GM20431 (cell line): ENCODE measurements at regions not wholly inside any gene's neighbourhood (a gene's known extent, or its start where the extent isn't known, plus 50 kb on each side); places are given as distances from the start of the nearest gene placed in this dataset.

Source experiments
- in situ Hi-C: fragments of 300-500 bp; cut with MseI, MboI; formaldehyde crosslinking; loops from one replicate; pipeline ENCODE4 v1.15.0; 2020; ENCODE audit warnings: low sequenced_read_pairs; ENCODE audit not compliant: unreplicated experiment

DNA sequence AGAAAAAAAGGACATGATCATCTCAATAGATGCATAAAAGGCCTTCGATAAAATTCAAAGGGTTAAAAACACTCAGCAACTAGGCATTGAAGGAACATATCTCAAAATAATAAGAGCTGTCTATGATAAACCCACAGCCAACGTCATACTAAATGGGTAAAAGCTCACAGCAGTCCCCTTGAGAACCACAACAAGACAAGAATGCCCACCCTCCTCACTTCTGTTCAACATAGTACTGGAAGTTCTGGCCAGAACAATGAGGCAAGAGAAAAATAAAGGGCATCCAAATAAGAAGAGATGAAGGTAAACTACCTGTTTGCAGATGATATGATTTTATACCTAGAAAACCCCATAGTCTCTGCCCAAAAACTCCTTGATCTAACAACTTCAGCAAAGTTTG lies 619.7 kb upstream of the LMCD1 start:
- in situ Hi-C loops: no loop called here

DNA sequence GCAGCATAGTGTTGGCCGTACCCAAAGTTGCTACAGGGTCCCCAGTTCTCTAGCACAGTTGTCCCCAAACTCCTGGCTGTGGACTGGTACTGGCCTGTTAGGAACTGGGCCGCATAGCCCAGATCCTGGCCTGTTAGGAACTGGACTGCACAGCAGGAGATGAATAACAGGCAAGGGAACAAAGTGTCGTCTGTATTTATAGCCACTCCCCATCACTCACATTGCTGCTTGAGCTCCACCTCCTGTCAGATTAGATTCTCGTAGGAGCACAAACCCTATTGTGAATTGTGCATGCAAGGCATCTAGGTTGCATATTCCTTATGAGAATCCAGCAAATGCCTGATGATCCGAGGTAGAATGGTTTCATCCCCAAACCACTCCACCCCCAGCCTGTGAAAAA lies 604.0 kb upstream of the LMCD1 start:
- in situ Hi-C loops: no loop called here

- in situ Hi-C loops: no loop called here
Observed at GRCh38 chr3:7913283-7913682, 588.3 kb upstream of the LMCD1 start.

GRCh38 chr3:7915356-7915755 lies 586.3 kb upstream of the LMCD1 start:
- in situ Hi-C loops: no loop called here

- in situ Hi-C loops: no loop called here
Observed at GRCh38 chr3:7917443-7918151, 584.0 kb upstream of the LMCD1 start.

- in situ Hi-C loops: no loop called here
Observed at GRCh38 chr3:7920211-7920610, 581.4 kb upstream of the LMCD1 start.

DNA sequence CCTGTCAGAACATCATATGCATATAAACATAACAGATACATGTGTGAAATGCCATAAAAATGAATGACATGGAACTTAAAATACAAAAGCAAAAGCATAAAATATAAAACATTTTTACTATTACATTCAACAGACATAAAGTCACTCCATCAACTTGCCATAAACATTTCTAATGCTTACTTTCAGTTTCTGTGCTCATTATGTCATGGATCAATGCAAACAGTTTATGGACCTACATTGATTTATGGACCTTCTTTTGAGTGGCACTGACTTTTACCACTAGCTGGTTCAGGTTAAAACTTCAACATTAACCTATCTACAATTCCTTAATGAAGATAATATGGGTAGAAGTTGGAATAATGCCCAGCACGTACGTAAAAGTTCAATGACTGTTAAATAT lies 577.4 kb upstream of the LMCD1 start:
- in situ Hi-C loops: no loop called here

DNA sequence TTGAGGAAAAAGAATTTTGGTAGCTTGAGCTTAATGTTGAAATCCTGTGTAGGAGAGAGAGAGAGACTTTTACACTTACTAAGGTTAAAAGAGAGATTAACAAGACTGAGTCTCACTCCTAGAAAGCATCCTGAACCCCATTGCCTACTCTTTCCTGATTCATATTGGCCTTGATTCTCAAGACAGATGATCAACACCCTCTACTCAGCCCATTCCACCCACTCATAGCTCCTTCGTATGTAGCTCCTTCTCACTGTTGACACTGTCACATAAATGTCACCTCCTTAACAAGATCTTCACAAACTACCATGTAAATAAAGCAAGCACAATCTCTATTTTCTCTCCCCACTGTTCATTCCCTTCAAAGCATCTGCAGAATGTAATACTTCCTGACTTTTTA lies 574.6 kb upstream of the LMCD1 start:
- in situ Hi-C loops: no loop called here

DNA sequence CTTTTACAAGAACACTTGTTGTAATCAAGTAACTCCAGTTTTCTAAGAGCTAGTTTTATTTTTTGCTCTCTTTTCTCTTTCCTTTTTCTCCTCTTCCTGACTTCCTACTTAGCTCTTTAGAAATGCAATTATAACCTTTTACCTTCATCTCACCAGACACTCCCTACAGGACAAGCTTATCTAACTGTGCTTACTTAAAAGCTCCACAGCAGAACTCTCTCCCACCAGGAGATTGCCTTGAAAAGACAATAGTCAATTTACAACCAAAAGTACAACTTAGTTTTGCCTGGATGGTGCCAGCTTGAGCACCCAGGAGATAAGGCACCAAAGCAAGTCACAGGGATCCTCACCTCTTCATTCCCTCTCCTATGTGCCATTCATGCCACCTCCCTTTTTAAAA lies 573.8 kb upstream of the LMCD1 start:
- in situ Hi-C loops: no loop called here

- in situ Hi-C loops: no loop called here
Observed at GRCh38 chr3:7929319-7929889, 572.2 kb upstream of the LMCD1 start.

DNA sequence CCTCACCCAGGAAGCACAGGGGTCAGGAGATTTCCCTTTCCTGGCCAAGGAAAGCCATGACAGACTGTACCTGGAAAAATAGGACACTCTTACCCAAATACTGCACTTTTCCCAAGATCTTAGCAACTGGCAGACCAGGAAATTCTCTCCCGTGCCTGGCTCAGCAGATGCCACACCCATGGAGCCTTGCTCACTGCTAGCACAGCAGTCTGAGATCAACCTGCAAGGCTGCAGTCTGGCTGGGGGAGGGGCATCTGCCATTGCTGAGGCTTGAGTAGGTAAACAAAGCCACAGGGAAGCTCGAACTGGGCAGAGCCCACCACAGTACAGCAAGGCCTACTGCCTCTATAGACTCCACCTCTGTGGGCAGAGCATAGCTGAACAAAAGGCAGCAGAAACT lies 567.3 kb upstream of the LMCD1 start:
- in situ Hi-C loops: no loop called here

DNA sequence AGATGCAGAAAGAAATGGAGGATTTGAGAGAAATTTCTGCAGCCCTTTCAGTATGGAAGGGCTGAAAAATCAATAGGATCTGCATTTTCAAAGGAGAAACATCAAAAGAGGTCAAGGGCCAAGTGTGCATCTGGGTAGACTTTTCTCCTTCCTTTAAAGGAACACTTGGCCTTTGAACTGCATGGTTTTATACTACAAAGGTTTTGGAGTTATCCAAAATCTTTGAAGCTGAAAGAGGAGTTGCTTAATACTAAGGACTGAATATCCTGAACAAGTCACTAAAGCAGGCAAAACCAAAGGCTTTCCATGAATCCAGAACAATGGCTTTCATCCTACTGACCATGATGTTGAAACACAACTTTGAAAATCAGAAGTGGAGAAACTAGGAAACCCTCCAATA lies 553.7 kb upstream of the LMCD1 start:
- in situ Hi-C loops: no loop called here

DNA sequence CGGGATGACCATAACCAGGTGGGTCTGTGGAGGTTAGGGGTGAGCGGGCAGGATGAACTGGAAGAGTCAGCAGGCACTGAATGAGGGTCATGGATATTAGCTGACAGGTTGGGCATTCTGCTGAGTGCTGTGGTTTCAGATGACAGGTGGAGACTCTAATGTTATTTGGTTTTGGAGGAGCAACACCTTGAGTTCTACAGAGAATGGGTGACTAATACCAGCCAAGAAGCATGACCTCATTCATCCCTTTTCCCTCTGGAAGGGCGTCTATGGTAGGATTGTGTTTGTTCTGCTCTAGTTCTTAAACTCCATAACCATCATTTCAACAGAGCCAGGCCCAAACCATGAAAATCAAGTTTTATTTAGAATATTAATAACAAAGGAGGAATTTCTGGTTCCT lies 550.7 kb upstream of the LMCD1 start:
- in situ Hi-C loops: no loop called here

DNA sequence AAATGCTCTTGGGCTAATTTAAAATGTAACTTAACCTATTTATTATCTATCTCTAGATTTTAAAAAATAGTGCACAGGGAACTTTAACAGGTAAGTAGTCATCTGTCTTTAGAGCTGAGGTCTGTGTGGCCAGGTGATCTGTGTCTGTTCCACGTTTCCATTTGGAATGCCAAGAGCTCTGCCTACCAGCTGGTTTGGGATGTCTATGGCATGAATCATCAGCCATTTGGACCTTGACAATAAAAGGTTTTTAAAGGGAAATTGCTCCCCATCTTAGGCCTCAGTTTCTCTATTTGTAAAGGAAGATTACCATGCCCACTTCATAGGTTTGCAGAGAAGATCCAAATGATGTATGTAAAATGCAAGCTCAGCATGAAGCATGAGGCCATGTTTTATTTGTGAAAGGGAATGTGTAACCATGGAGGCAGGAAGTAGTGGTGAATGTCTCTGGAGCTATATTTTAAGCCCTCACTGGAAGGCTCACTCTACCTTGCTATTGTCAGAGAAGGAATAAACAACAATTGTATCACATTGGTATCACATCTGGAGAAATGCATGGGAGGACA lies 548.1 kb upstream of the LMCD1 start:
- in situ Hi-C loops: no loop called here

DNA sequence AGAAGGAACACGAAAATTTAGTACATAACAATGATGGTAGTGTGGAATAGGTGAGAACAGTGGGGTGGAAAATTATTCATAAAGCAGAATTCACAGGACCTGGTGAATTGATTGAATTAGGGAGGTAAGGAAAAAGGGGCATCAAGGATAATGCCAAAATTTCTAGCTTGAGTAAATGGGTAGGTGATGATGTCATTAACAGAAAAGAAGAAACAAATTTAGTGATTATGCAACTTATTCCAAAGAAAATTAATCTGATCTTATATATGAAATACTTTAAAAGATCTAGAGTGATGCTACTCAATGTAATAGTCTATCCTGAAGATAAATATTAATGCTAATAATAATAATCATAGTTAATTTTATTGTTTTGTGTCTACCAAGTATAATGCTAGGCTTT lies 544.6 kb upstream of the LMCD1 start:
- in situ Hi-C loops: no loop called here

DNA sequence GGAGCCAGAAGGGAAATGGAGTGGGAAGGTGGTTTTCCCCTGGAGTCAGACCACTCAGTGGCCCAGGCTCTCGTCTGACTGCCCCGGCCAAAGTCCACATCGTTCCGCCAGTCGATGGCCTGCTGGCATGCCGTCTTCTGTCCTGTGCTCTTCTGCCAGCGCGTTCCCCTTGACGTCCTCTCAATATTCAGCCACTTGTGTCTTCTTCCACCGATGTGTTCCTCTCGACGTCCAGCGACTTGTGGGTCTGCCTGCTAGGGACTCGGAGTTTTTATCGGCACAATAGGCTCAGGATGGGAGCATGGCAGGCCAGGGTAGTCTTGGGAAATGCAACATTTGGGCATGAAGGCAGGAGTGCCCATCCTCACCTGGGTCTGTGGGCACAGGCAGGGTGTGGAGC lies 542.5 kb upstream of the LMCD1 start:
- in situ Hi-C loops: no loop called here

DNA sequence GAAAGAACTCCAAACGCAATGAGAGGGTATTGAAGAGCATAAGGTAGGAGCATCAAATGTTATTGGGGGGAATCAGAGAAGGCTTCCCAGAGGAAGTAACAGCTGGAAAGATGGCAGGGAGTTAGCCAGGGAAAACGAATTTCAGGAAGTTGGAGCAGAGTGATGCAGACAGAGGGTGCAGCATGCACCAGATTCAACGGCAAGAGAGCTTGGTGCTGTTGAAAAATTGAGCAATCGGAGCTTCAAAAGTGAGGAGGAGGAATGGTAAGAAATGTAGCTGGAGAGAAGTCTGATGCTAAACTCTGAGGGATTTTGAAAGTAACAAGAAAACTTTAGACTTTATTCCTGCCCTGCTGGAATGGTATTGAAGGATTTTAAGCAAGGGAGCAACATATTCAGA lies 541.0 kb upstream of the LMCD1 start:
- in situ Hi-C loops: no loop called here

- in situ Hi-C loops: no loop called here
Observed at GRCh38 chr3:7962301-7962700, 539.3 kb upstream of the LMCD1 start.

GRCh38 chr3:7964899-7965298 lies 536.7 kb upstream of the LMCD1 start:
- in situ Hi-C loops: no loop called here

- in situ Hi-C loops: no loop called here
Observed at GRCh38 chr3:7973006-7973405, 528.6 kb upstream of the LMCD1 start.

DNA sequence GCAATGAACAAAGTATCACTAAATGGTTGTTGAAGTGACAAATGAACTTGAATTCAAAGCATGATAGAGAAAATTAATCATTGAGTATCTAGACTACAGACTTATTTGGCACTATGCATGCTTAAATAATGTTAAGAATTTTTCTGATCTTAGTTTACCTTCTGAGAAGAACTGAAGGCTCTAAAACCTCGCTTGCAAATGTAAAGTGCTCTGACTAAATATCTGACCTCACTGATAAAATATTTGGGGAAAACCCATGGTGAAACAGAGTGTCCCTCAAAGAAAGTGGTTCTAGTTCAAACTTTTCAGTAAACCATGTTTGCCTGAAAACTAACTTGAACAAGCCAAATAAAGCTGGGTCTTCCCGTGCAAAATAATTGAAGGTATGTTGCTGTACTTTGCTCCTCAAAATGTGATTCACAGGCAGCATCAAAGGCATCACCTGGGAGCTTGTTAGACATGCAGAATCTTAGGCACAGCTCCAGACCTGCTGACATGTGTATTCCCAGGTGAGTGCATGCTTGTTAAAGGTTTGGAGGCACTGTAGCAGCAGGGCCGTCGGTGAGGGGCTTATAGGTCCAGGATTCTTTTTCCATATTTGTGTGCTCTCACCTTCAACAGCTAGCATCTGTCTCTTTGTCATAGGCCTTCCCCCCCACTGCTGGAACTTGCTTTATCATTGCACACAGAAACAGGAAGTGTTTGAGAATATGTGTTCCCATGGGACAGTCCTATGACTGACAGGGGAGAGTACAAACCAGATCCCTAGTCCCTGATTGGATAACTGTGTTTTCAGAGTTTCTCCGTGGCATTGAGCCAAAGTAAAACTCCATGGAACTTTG lies 524.2 kb upstream of the LMCD1 start:
- in situ Hi-C loops: no loop called here
